A549 (cell line): ENCODE measurements at regions not wholly inside any gene's neighbourhood (a gene's known extent, or its start where the extent isn't known, plus 50 kb on each side); places are given as distances from the start of the nearest gene placed in this dataset.

Experiments used
- ATAC-seq, 2 experiments: fragments of 200-7000 bp in 1 of 2; fragments of >200 bp in 1 of 2; cut with Nextera tagmentation in 1 of 2; cut with Tn5 transposase in 1 of 2; 3 replicates each; pipeline versions ENCODE4 v1.8.0 to v1.9.1; 2018 to 2020; ENCODE audit warnings: mild to moderate bottlenecking in 1 of 2, moderate library complexity in 1 of 2
- CTCF ChIA-PET: fragments of 300-600 bp; sonication (Branson Sonifier 250); formaldehyde crosslinking; extraction: SDS; loops from one replicate; lab custom pipeline; 2021; ENCODE audit warnings: antibody characterized with exemption, inconsistent platforms; lab: Yijun Ruan, JAX
- POLR2A ChIA-PET: fragments of 350-600 bp; formaldehyde crosslinking; extraction: SDS; loops from one replicate; lab custom pipeline; 2021; ENCODE audit warnings: antibody characterized with exemption, inconsistent platforms; lab: Yijun Ruan, JAX
- DNase-seq, 2 experiments: peaks; one replicate each; pipeline versions ENCODE4 v3.0.0 to v3.0.0-alpha.2; 2011 to 2016; ENCODE audit warnings: low read depth in 1 of 2, low spot score in 1 of 2
- FAIRE-seq: peaks from 2 replicates; lab custom pipeline; 2011; peaks lifted over from hg19 to GRCh38; lab: Jason Lieb, UNC
- H3K27ac ChIP-seq, 2 experiments: fragments of >200 bp; sonication (Bioruptor Twin); formaldehyde crosslinking; 3 replicates each; pipeline ENCODE4 v1.5.1; 2016 to 2017
- H3K4me1 ChIP-seq: fragments of >200 bp; sonication (Bioruptor Twin); formaldehyde crosslinking; 3 replicates; pipeline ENCODE4 v1.6.1; 2016
- H3K4me2 ChIP-seq: fragments of >200 bp; sonication (Bioruptor Twin); formaldehyde crosslinking; 3 replicates; pipeline ENCODE4 v1.6.1; 2016
- H3K4me3 ChIP-seq: fragments of >200 bp; sonication (Bioruptor Twin); formaldehyde crosslinking; 3 replicates; pipeline ENCODE4 v1.5.1; 2016
- H3K9me3 ChIP-seq: fragments of >200 bp; sonication (Bioruptor Twin); formaldehyde crosslinking; 3 replicates; pipeline ENCODE4 v1.6.1; 2016
- CBX2 ChIP-seq: fragments of 200-600 bp; sonication (generic); IDR thresholded peaks from 2 replicates; pipeline ENCODE4 v1.6.1; 2016; ENCODE audit warnings: low read depth, mild to moderate bottlenecking, borderline replicate concordance
- CEBPB ChIP-seq, 2 experiments: fragments of >200 bp in 1 of 2; sonication (Bioruptor Twin) in 1 of 2; formaldehyde crosslinking in 1 of 2; IDR thresholded peaks; 2 replicates each; pipeline ENCODE4 v1.6.1; 2012 to 2016
- CHD4 ChIP-seq: fragments of 200-600 bp; sonication (generic); IDR thresholded peaks from 2 replicates; pipeline ENCODE4 v1.6.1; 2016; ENCODE audit warnings: antibody characterized with exemption, mild to moderate bottlenecking, borderline replicate concordance
- EHF ChIP-seq: fragments of 250-450 bp; sonication (Bioruptor Pico); IDR thresholded peaks from 2 replicates; pipeline ENCODE4 v1.5.0; 2020; ENCODE audit warnings: mild to moderate bottlenecking
- EP300 ChIP-seq, 2 experiments: fragments of >200 bp; sonication (Bioruptor Twin); formaldehyde crosslinking; IDR thresholded peaks; 2 replicates in 1 of 2; 3 replicates in 1 of 2; pipeline ENCODE4 v1.6.1; 2016 to 2017
- FOSL2 ChIP-seq, 2 experiments: fragments of 450-650 bp in 1 of 2; fragments of >200 bp in 1 of 2; sonication (Bioruptor Twin) in 1 of 2; formaldehyde crosslinking; IDR thresholded peaks; 2 replicates each; pipeline versions ENCODE4 v1.5.0 to v1.6.1; 2016 to 2020; ENCODE audit warnings: mild to moderate bottlenecking in 1 of 2, moderate library complexity in 1 of 2
- HEYL ChIP-seq: fragments of 250-450 bp; sonication (Bioruptor Pico); IDR thresholded peaks from 2 replicates; pipeline ENCODE4 v1.8.0; 2021; ENCODE audit warnings: mild to moderate bottlenecking, moderate library complexity
- HMGXB4 ChIP-seq: fragments of 250-450 bp; sonication (Bioruptor Pico); IDR thresholded peaks from 2 replicates; pipeline ENCODE4 v1.5.0; 2021; ENCODE audit warnings: mild to moderate bottlenecking, moderate library complexity, borderline replicate concordance
- HOXA7 ChIP-seq: fragments of 250-450 bp; sonication (Bioruptor Pico); IDR thresholded peaks from 2 replicates; pipeline ENCODE4 v1.5.0; 2020; ENCODE audit warnings: mild to moderate bottlenecking, moderate library complexity
- KDM1A ChIP-seq: fragments of 200-600 bp; sonication (generic); IDR thresholded peaks from 2 replicates; pipeline ENCODE4 v1.6.1; 2016; ENCODE audit warnings: low read depth, mild to moderate bottlenecking
- MAFK ChIP-seq: fragments of 450-650 bp; IDR thresholded peaks from 2 replicates; pipeline ENCODE4 v1.6.1; 2014; ENCODE audit not compliant: partially characterized antibody
- NPAS2 ChIP-seq: fragments of 250-450 bp; sonication (Bioruptor Pico); IDR thresholded peaks from 2 replicates; pipeline ENCODE4 v1.8.0; 2022; ENCODE audit warnings: mild to moderate bottlenecking, moderate library complexity, borderline replicate concordance
- PHF8 ChIP-seq: fragments of 200-600 bp; sonication (generic); IDR thresholded peaks from 2 replicates; pipeline ENCODE4 v1.6.1; 2016; ENCODE audit warnings: low read depth, mild to moderate bottlenecking, antibody characterized with exemption, moderate library complexity, borderline replicate concordance
- POLR2AphosphoS2 ChIP-seq: conservative IDR thresholded peaks from 2 replicates; pipeline ENCODE4 v1.6.1; 2012; ENCODE audit warnings: low read length, improper control_type of control experiment, inconsistent platforms
- RNF2 ChIP-seq: fragments of 200-600 bp; sonication (generic); IDR thresholded peaks from 2 replicates; pipeline ENCODE4 v1.6.1; 2016; ENCODE audit warnings: low read depth, mild to moderate bottlenecking, antibody characterized with exemption, moderate library complexity, borderline replicate concordance
- ZFP36 ChIP-seq: fragments of 450-650 bp; IDR thresholded peaks from 2 replicates; pipeline ENCODE4 v1.6.1; 2014; ENCODE audit warnings: borderline replicate concordance; ENCODE audit not compliant: partially characterized antibody
- ZSCAN20 ChIP-seq: fragments of 250-450 bp; sonication (Bioruptor Pico); IDR thresholded peaks from 2 replicates; pipeline ENCODE4 v1.8.0; 2022; ENCODE audit warnings: mild to moderate bottlenecking, moderate library complexity
- WGBS: methylation state at CpG from one replicate; pipeline ENCODE4 v1.1.6; 2017; ENCODE audit errors: missing lambda C conversion rate; 5-methylcytosine and 5-hydroxymethylcytosine counted together
- TF ChIP-seq, protein P1 (sequence below): fragments of 150-350 bp; IDR thresholded peaks from 2 replicates; pipeline ENCODE4 v1.6.1; 2014; ENCODE audit warnings: low read depth, mild to moderate bottlenecking, low read length
- TF ChIP-seq, protein P2 (sequence below): fragments of >200 bp; sonication (Bioruptor Twin); formaldehyde crosslinking; IDR thresholded peaks from 2 replicates; pipeline ENCODE4 v1.6.1; 2016

- Histone ChIP-seq H3K9me3 (no peaks in the 10 kb centered on the region), H3K4me2 (no peak overlapping the region), H3K4me3 (no peak overlapping the region), H3K27ac (no peak overlapping the region), H3K4me1 (no peaks in the 10 kb centered on the region)
- WGBS = 17% methylated on average over 1 of the region's 1 CpG
- no peak for TF ChIP-seq HMGXB4 (CRISPR knock-in tag)
- TF ChIP-seq ZFP36 = no peak
- TF ChIP-seq NPAS2 (CRISPR knock-in tag) = no peak
- TF ChIP-seq FOSL2 (IDR thresholded peaks at IDR 0.05) = no peak
- no peak for TF ChIP-seq FOSL2 (CRISPR knock-in tag; IDR thresholded peaks at IDR 0.05)
- TF ChIP-seq EP300 (IDR thresholded peaks at IDR 0.05) = no peak
- no peak for TF ChIP-seq POLR2AphosphoS2
- no peak for TF ChIP-seq PHF8
- no peak for TF ChIP-seq RNF2
- TF ChIP-seq, protein P1, sequence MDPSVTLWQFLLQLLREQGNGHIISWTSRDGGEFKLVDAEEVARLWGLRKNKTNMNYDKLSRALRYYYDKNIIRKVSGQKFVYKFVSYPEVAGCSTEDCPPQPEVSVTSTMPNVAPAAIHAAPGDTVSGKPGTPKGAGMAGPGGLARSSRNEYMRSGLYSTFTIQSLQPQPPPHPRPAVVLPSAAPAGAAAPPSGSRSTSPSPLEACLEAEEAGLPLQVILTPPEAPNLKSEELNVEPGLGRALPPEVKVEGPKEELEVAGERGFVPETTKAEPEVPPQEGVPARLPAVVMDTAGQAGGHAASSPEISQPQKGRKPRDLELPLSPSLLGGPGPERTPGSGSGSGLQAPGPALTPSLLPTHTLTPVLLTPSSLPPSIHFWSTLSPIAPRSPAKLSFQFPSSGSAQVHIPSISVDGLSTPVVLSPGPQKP = no peak
- no peak for TF ChIP-seq CEBPB (IDR thresholded peaks at IDR 0.05)
- no peak for TF ChIP-seq CHD4
- no peak for TF ChIP-seq HEYL (CRISPR knock-in tag)
- FAIRE-seq (no peak), DNase-seq (no peak), ATAC-seq (no peak)
- ChIA-PET CTCF (no interaction called here), POLR2A (no interaction called here)
These were observed 1217.0 kb upstream of the ZEB2 start for GRCh38 chr2:145736871-145737270.

- ChIA-PET POLR2A (no interaction called here), CTCF (no interaction called here)
- TF ChIP-seq ZSCAN20 (no peak), EHF (no peak), CHD4 (no peak), CBX2 (no peak), HOXA7 (no peak), KDM1A (no peak), ZFP36 (no peak), MAFK (no peak)
- TF ChIP-seq, protein P2, sequence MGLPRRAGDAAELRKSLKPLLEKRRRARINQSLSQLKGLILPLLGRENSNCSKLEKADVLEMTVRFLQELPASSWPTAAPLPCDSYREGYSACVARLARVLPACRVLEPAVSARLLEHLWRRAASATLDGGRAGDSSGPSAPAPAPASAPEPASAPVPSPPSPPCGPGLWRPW = no peak
- TF ChIP-seq, protein P1 = no peak
- no peak for ATAC-seq
- no peak overlapping the region for H3K4me3 ChIP-seq
- no peaks in the 10 kb centered on the region for H3K4me1 ChIP-seq
- no peak overlapping the region for H3K4me2 ChIP-seq
- H3K27ac ChIP-seq = no peak overlapping the region
- no peak for DNase-seq
- no peak for FAIRE-seq
- H3K9me3 ChIP-seq = no peaks in the 10 kb centered on the region
- WGBS = 74% methylated on average over 4 of the region's 4 CpGs
These were observed 1211.5 kb upstream of the ZEB2 start for GRCh38 chr2:145731467-145731866.
